MCF 10A (cell line): ENCODE measurements at regions not wholly inside any gene's neighbourhood (a gene's known extent, or its start where the extent isn't known, plus 50 kb on each side); places are given as distances from the start of the nearest gene placed in this dataset.

Experiments
- BruUV-seq: library from RNA; stranded (reverse); fragments of 400-500 nt; replicated peaks from 2 replicates; lab custom pipeline; 2021; lab: Mats Ljungman, UMichigan
- CTCF ChIA-PET: fragments of 300-600 bp; sonication (Branson Sonifier 250); formaldehyde crosslinking; extraction: SDS; loops from one replicate; lab custom pipeline; 2021; ENCODE audit warnings: antibody characterized with exemption, inconsistent platforms; lab: Yijun Ruan, JAX
- POLR2A ChIA-PET: fragments of 300-600, 350-650 bp; sonication (Branson Sonifier 250); formaldehyde crosslinking; extraction: SDS; loops from one replicate; lab custom pipeline; 2020; ENCODE audit warnings: antibody characterized with exemption, inconsistent platforms; lab: Yijun Ruan, JAX
- DNase-seq: peaks from one replicate; pipeline ENCODE4 v3.0.0-alpha.2; 2018; ENCODE audit not compliant: unreplicated experiment
- H3K27ac Mint-ChIP-seq: one replicate; pipeline ENCODE4 v1.8.0; 2022; ENCODE audit warnings: mild to moderate bottlenecking, low read depth, mixed read lengths; ENCODE audit not compliant: unreplicated experiment
- H3K27me3 Mint-ChIP-seq: one replicate; pipeline ENCODE4 v1.8.0; 2022; ENCODE audit warnings: mixed read lengths; ENCODE audit not compliant: insufficient read depth, unreplicated experiment
- H3K36me3 Mint-ChIP-seq: one replicate; pipeline ENCODE4 v1.8.0; 2022; ENCODE audit warnings: mild to moderate bottlenecking, moderate library complexity, mixed read lengths; ENCODE audit not compliant: insufficient read depth, unreplicated experiment
- H3K4me1 Mint-ChIP-seq: one replicate; pipeline ENCODE4 v1.8.0; 2022; ENCODE audit warnings: mixed read lengths; ENCODE audit not compliant: insufficient read depth, unreplicated experiment
- H3K4me3 Mint-ChIP-seq: one replicate; pipeline ENCODE4 v1.8.0; 2022; ENCODE audit warnings: mild to moderate bottlenecking, moderate library complexity, mixed read lengths; ENCODE audit not compliant: unreplicated experiment
- H3K9me3 Mint-ChIP-seq: one replicate; pipeline ENCODE4 v1.8.0; 2022; ENCODE audit warnings: mixed read lengths; ENCODE audit not compliant: unreplicated experiment
- CTCF ChIP-seq: fragments of 200-600 bp; IDR thresholded peaks from one replicate; pipeline ENCODE4 v1.8.0; 2022; ENCODE audit warnings: antibody characterized with exemption, mild to moderate bottlenecking; ENCODE audit not compliant: unreplicated experiment
- intact Hi-C: fragments of 100-400 bp; cut with micrococcal nuclease; formaldehyde crosslinking; loops from 2 replicates; pipeline ENCODE4 v1.14.1; 2022

GRCh38 chr10:36183056-36183455 is 541.0 kb upstream of the FZD8 start:
- ChIA-PET POLR2A (no interaction called here), CTCF (no interaction called here)
- no peaks in the 10 kb centered on the region for H3K9me3 Mint-ChIP-seq
- TF ChIP-seq CTCF, result no peak
- no peak for DNase-seq
- no TSS peak for BruUV-seq
- peaks cover 5% of the 10 kb centered on the region for H3K4me1 Mint-ChIP-seq
- H3K27ac Mint-ChIP-seq, result no peak overlapping the region
- no peak overlapping the region for H3K4me3 Mint-ChIP-seq
- no peaks in the 10 kb centered on the region for H3K36me3 Mint-ChIP-seq
- intact Hi-C loops, result no loop called here
- no peaks in the 10 kb centered on the region for H3K27me3 Mint-ChIP-seq

GRCh38 chr10:36182606-36183005 is 540.5 kb upstream of the FZD8 start:
- POLR2A ChIA-PET, result no interaction called here

GRCh38 chr10:36182179-36182566 is 540.1 kb upstream of the FZD8 start:
- Mint-ChIP-seq H3K36me3 (no peaks in the 10 kb centered on the region), H3K4me1 (peaks cover 5% of the 10 kb centered on the region), H3K27ac (no peak overlapping the region), H3K4me3 (no peak overlapping the region), H3K27me3 (no peaks in the 10 kb centered on the region), H3K9me3 (no peaks in the 10 kb centered on the region)
- ChIA-PET POLR2A (interaction anchor here (0.5 kb wide), 1 partner anchor 847 kb away, joined by 3 read pairs; no protein-coding TSS in a partner anchor), CTCF (no interaction called here)
- intact Hi-C loops, result no loop called here
- no peak for TF ChIP-seq CTCF
- no TSS peak for BruUV-seq
- DNase-seq, result no peak

More at GRCh38 chr10:36182606-36183005, 540.5 kb upstream of the FZD8 start:
- peaks cover 5% of the 10 kb centered on the region for H3K4me1 Mint-ChIP-seq
- H3K27ac Mint-ChIP-seq, result no peak overlapping the region
- BruUV-seq, result no TSS peak
- DNase-seq, result no peak
- no peaks in the 10 kb centered on the region for H3K27me3 Mint-ChIP-seq
- no peaks in the 10 kb centered on the region for H3K9me3 Mint-ChIP-seq
- CTCF ChIA-PET, result no interaction called here
- no peaks in the 10 kb centered on the region for H3K36me3 Mint-ChIP-seq
- intact Hi-C loops, result no loop called here
- no peak for TF ChIP-seq CTCF
- H3K4me3 Mint-ChIP-seq, result no peak overlapping the region

GRCh38 chr10:36181426-36182178 is 539.5 kb upstream of the FZD8 start:
- H3K4me3 Mint-ChIP-seq, result no peak overlapping the region
- TF ChIP-seq CTCF, result no peak
- BruUV-seq, result no TSS peak
- DNase-seq, result no peak
- no peaks in the 10 kb centered on the region for H3K27me3 Mint-ChIP-seq
- H3K27ac Mint-ChIP-seq, result no peak overlapping the region
- ChIA-PET POLR2A (interaction anchor here (0.5 to 1.2 kb wide), 2 partner anchors 9 to 846 kb away, joined by 3 read pairs; no protein-coding TSS in a partner anchor), CTCF (no interaction called here)
- no peaks in the 10 kb centered on the region for H3K36me3 Mint-ChIP-seq
- intact Hi-C loops, result no loop called here
- no peaks in the 10 kb centered on the region for H3K9me3 Mint-ChIP-seq
- peaks cover 5% of the 10 kb centered on the region for H3K4me1 Mint-ChIP-seq
